Right kidney (tissue), 1 donor: ENCODE measurements at regions not wholly inside any gene's neighbourhood (a gene's known extent, or its start where the extent isn't known, plus 50 kb on each side); places are given as distances from the start of the nearest gene placed in this dataset.
"Not testable (repeated sequence)": the region's sequence is repeated elsewhere in the genome, so short reads cannot be mapped to it uniquely, and the experiment has no call there.

Experiments used
- DNase-seq: peaks from one replicate; pipeline ENCODE4 v3.0.0-alpha.2; 2016

GRCh38 chr17:33983824-33984574 lies 271.1 kb upstream of the CCL2 start:
- no peak for DNase-seq

GRCh38 chr17:33986088-33986487 lies 269.0 kb upstream of the CCL2 start:
- DNase-seq, result no peak

- DNase-seq, result no peak
Measured at GRCh38 chr17:33986566-33986965, 268.5 kb upstream of the CCL2 start.

- DNase-seq, result no peak
Measured at GRCh38 chr17:33987162-33987561, 267.9 kb upstream of the CCL2 start.

- no peak for DNase-seq
Measured at GRCh38 chr17:33989361-33990148, 265.5 kb upstream of the CCL2 start.

GRCh38 chr17:33990943-33991706 lies 264.0 kb upstream of the CCL2 start:
- DNase-seq, result no peak

GRCh38 chr17:33992113-33992512 lies 263.0 kb upstream of the CCL2 start:
- no peak for DNase-seq

GRCh38 chr17:34000639-34001038 lies 254.4 kb upstream of the CCL2 start:
- no peak for DNase-seq

GRCh38 chr17:34001246-34001645 lies 253.8 kb upstream of the CCL2 start:
- DNase-seq, result no peak

GRCh38 chr17:34006126-34006525 lies 249.0 kb upstream of the CCL2 start:
- DNase-seq, result no peak

- DNase-seq, result no peak
Measured at GRCh38 chr17:34008125-34008524, 247.0 kb upstream of the CCL2 start.

- DNase-seq, result no peak
Measured at GRCh38 chr17:34009912-34010311, 245.2 kb upstream of the CCL2 start.

GRCh38 chr17:34010534-34010933 lies 244.6 kb upstream of the CCL2 start:
- DNase-seq, result no peak

GRCh38 chr17:34011599-34011998 lies 243.5 kb upstream of the CCL2 start:
- DNase-seq, result no peak

GRCh38 chr17:34012709-34013375 lies 242.2 kb upstream of the CCL2 start:
- no peak for DNase-seq

GRCh38 chr17:34015253-34015652 lies 239.8 kb upstream of the CCL2 start:
- DNase-seq, result no peak

GRCh38 chr17:34024386-34024785 lies 230.7 kb upstream of the CCL2 start:
- no peak for DNase-seq

- DNase-seq, result no peak
Measured at GRCh38 chr17:34024806-34025551, 230.1 kb upstream of the CCL2 start.

- not testable (repeated sequence) for DNase-seq
Measured at GRCh38 chr17:34030601-34031000, 224.5 kb upstream of the CCL2 start.

- DNase-seq, result not testable (repeated sequence)
Measured at GRCh38 chr17:34032305-34032704, 222.8 kb upstream of the CCL2 start.

GRCh38 chr17:34038786-34039185 lies 216.3 kb upstream of the CCL2 start:
- DNase-seq, result not testable (repeated sequence)

GRCh38 chr17:34039213-34039612 lies 215.9 kb upstream of the CCL2 start:
- DNase-seq, result not testable (repeated sequence)
